ENCODE measurements at regions not wholly inside any gene's neighbourhood (a gene's known extent, or its start where the extent isn't known, plus 50 kb on each side); places are given as distances from the start of the nearest gene placed in this dataset.

DNA sequence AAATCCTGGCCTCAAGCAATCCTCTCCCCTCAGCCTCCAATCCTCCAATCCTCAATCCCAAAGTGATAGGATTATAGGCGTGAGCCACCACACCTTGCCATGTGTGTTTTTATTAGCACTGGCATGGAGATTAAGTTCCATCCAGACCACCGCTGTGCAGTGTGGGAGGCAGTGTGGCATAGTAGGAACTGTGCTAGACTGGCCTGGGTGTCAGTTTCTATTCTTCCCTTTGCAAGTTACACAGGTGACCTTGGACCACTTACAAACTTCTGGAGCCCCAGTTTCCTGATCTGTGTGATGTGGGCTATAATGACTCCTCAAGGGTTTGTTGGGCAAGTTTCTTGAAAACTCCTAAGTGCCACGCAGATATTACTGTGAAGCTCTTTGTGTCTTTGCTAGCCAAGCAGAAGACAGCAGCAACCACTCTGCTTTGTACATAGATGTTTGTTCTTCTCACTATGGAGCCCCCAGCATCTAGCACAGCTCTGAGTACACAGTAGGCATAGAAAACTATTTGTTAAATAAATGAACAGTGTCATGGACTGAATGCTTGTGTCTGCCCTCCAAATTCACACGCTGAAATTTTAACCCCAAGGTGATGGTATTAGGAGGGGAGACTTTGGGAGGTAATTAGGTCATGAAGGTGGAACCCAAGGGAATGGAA is 93.0 kb downstream of the LBH start:
- WGBS = 91% methylated on average over 4 of the region's 4 CpGs
- Histone ChIP-seq H3K9me3 (no peaks in the 10 kb centered on the region), H3K27ac (no peak overlapping the region), H3K4me3 (no peak overlapping the region), H3K4me1 (no peaks in the 10 kb centered on the region), H3K27me3 (no peaks in the 10 kb centered on the region), H3K36me3 (no peaks in the 10 kb centered on the region)
- no peak for DNase-seq (ENCODE audit: low spot score in 2 of 2)
- TF ChIP-seq, protein P1, sequence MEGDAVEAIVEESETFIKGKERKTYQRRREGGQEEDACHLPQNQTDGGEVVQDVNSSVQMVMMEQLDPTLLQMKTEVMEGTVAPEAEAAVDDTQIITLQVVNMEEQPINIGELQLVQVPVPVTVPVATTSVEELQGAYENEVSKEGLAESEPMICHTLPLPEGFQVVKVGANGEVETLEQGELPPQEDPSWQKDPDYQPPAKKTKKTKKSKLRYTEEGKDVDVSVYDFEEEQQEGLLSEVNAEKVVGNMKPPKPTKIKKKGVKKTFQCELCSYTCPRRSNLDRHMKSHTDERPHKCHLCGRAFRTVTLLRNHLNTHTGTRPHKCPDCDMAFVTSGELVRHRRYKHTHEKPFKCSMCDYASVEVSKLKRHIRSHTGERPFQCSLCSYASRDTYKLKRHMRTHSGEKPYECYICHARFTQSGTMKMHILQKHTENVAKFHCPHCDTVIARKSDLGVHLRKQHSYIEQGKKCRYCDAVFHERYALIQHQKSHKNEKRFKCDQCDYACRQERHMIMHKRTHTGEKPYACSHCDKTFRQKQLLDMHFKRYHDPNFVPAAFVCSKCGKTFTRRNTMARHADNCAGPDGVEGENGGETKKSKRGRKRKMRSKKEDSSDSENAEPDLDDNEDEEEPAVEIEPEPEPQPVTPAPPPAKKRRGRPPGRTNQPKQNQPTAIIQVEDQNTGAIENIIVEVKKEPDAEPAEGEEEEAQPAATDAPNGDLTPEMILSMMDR (IDR thresholded peaks at IDR 0.05) = no peak
- no peak for TF ChIP-seq POLR2AphosphoS5 (IDR thresholded peaks at IDR 0.05)
- TF ChIP-seq EP300 (IDR thresholded peaks at IDR 0.05) = no peak
- TF ChIP-seq POLR2A (IDR thresholded peaks at IDR 0.05) = no peak

DNA sequence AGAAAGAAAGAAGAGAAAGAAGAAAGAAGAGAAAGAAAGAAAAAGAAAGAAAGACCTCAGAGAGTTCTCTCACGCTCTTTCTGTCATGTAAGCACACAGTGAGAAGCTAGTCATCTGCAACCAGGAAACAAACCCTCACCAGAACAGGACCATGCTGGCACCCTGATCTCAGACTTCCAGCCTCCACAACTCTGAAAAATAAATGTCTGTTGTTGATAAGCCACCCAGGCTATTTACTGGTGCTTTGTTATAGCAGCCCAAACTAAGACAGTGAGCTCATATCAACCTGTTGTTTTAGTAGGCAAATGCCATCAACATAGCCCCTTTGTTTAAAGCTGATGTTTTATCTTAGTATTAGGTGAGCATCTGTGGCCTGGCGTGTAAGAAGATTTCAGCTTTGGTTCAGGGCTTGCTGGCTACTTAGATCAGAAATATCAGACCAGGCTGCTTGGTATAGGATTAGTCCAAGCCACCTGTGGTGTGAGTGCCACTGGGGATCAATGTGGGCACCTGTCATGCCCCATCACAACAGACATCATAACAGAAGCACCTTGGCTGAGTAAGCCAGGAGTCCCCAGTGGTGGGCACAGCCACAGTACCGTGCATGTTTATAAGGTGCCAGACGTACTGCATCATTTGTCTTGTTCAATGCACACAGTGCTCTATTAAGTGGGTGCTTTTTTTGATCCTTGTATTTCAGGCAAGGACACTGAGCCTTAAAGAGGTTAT is 94.4 kb downstream of the LBH start:
- Histone ChIP-seq H3K4me3 (no peak overlapping the region), H3K4me1 (no peaks in the 10 kb centered on the region), H3K9me3 (no peaks in the 10 kb centered on the region), H3K27me3 (no peaks in the 10 kb centered on the region), H3K36me3 (no peaks in the 10 kb centered on the region), H3K27ac (no peak overlapping the region)
- 96% methylated on average over 4 of the region's 4 CpGs for WGBS
- TF ChIP-seq POLR2AphosphoS5 (IDR thresholded peaks at IDR 0.05) (no peak), EP300 (IDR thresholded peaks at IDR 0.05) (no peak)
- no peak for DNase-seq (ENCODE audit: low spot score in 2 of 2)

DNA sequence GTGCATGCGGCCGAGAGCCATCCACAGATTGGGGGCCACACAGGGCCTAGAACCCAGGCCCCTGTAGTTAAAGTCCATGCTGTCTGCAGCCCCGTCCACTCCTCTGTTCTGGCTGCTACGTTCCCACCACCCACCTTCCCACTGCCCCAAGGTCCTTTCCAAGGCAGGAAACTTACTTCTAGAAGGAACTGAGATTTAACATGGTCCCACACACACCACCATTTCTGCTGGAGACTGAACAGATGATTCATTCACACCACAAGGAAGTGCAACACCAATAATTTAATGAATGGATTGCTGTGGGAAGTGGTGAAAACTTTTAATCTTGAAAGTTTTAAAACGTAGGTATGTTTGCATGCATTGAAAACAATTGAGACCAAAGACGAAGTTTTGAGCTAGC is 95.2 kb downstream of the LBH start:
- Histone ChIP-seq H3K36me3 (no peaks in the 10 kb centered on the region), H3K27me3 (no peaks in the 10 kb centered on the region), H3K4me3 (no peak overlapping the region), H3K9me3 (no peaks in the 10 kb centered on the region), H3K4me1 (no peaks in the 10 kb centered on the region), H3K27ac (no peak overlapping the region)
- 85% methylated on average over 6 of the region's 6 CpGs for WGBS
- no peak for DNase-seq (ENCODE audit: low spot score in 2 of 2)
- TF ChIP-seq POLR2A (IDR thresholded peaks at IDR 0.05) (no peak), EP300 (IDR thresholded peaks at IDR 0.05) (no peak), POLR2AphosphoS5 (IDR thresholded peaks at IDR 0.05) (no peak)
- TF ChIP-seq, protein P1 (IDR thresholded peaks at IDR 0.05) = no peak

DNA sequence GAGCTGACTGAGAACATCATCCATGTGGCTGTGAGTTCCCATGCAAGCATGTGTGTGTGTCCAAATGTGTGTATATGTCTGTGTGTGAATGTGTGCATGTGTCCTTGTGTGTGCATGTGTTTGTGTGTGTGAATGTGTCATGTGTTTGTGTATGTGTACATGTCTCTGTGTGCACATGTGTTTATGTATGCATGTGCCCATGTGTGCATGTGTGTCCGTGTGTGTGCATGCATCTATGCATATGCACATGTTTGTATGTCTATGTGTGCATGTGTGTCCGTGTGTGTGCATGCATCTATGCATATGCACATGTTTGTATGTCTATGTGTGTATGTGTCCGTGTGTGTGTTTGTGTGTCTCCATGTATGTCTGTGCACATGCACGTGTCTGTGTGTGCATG is 99.7 kb downstream of the LBH start:
- Histone ChIP-seq H3K9me3 (no peaks in the 10 kb centered on the region), H3K27ac (no peak overlapping the region), H3K4me3 (no peak overlapping the region), H3K4me1 (no peaks in the 10 kb centered on the region), H3K36me3 (no peaks in the 10 kb centered on the region), H3K27me3 (no peaks in the 10 kb centered on the region)
- DNase-seq (ENCODE audit: low spot score in 2 of 2) = no peak
- WGBS = 93% methylated on average over 4 of the region's 4 CpGs
- TF ChIP-seq, protein P1 (IDR thresholded peaks at IDR 0.05) = no peak

DNA sequence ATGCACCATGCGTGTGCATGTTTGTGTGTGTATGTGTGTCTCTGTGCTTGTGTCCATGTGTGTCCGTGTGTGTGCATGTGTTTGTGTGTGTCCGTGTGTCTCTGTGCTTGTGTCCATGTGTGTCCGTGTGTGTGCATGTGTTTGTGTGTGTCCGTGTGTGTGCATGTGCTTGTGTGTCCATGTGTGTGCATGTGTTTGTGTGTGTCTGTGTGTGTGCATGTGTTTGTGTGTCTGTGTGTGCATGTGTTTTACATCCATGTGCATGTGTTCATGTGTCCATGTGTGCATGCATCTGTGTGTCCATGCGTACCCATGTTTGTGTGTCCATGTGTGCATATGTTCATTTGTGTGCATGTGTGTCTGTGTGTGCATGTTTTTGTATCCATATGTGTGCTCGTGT is 100.5 kb downstream of the LBH start:
- H3K27me3 ChIP-seq = no peaks in the 10 kb centered on the region

More for the DNA sequence above, 100.5 kb downstream of the LBH start:
- Histone ChIP-seq H3K4me3 (no peak overlapping the region), H3K27ac (no peak overlapping the region), H3K4me1 (no peaks in the 10 kb centered on the region), H3K9me3 (no peaks in the 10 kb centered on the region), H3K36me3 (no peaks in the 10 kb centered on the region)
- no peak for DNase-seq (ENCODE audit: low spot score in 2 of 2)
- TF ChIP-seq EP300 (IDR thresholded peaks at IDR 0.05) (no peak), POLR2A (IDR thresholded peaks at IDR 0.05) (no peak), POLR2AphosphoS5 (IDR thresholded peaks at IDR 0.05) (no peak)
- TF ChIP-seq, protein P1 (IDR thresholded peaks at IDR 0.05) = no peak
- WGBS = 91% methylated on average over 7 of the region's 7 CpGs
